Thyroid gland (tissue), 4 donors: ENCODE measurements at regions not wholly inside any gene's neighbourhood (a gene's known extent, or its start where the extent isn't known, plus 50 kb on each side); places are given as distances from the start of the nearest gene placed in this dataset.

Experiments
- DNase-seq, 2 donors: peaks; one replicate each; pipeline ENCODE4 v3.0.0-alpha.2; 2019
- H3K27ac ChIP-seq, 3 donors: fragments of 200-600 bp; sonication (generic); 1 replicate in 2 of 3; 2 replicates in 1 of 3; pipeline ENCODE4 v1.5.1; 2016 to 2019; ENCODE audit warnings: mild to moderate bottlenecking in 1 of 3, moderate library complexity in 1 of 3
- H3K27me3 ChIP-seq: fragments of 200-600 bp; sonication (generic); one replicate; pipeline ENCODE4 v1.5.1; 2019
- H3K36me3 ChIP-seq, 2 donors: fragments of 200-600 bp; sonication (generic); one replicate each; pipeline ENCODE4 v1.5.1; 2016 to 2019
- H3K4me1 ChIP-seq, 2 donors: fragments of 200-600 bp; sonication (generic); one replicate each; pipeline ENCODE4 v1.5.1; 2017 to 2019
- H3K4me3 ChIP-seq, 3 donors: fragments of 200-600 bp; sonication (generic); replicated peaks in 1 of 3; 1 replicate in 2 of 3; 2 replicates in 1 of 3; pipeline ENCODE4 v1.5.1; 2016; ENCODE audit warnings: mild to moderate bottlenecking in 1 of 3
- H3K9me3 ChIP-seq: fragments of 200-600 bp; sonication (generic); one replicate; pipeline ENCODE4 v1.5.1; 2017
- CTCF ChIP-seq, 6 experiments: fragments of 200-600 bp in 3 of 6; fragments of 450-650 bp in 3 of 6; sonication (generic) in 3 of 6; IDR thresholded peaks; one replicate each; pipeline ENCODE4 v1.5.1; 2016 to 2019; ENCODE audit warnings: antibody characterized with exemption in 6 of 6, mild to moderate bottlenecking in 2 of 6, inconsistent platforms in 1 of 6, moderate library complexity in 1 of 6
- POLR2A ChIP-seq, 2 donors: fragments of 450-650 bp; IDR thresholded peaks; one replicate each; pipeline ENCODE4 v1.6.1; 2017; ENCODE audit warnings: antibody characterized with exemption in 2 of 2, mild to moderate bottlenecking in 2 of 2, moderate library complexity in 1 of 2
- WGBS, 2 donors: methylation state at CpG; one replicate each; pipeline ENCODE4 v1.1.5; 2017; 5-methylcytosine and 5-hydroxymethylcytosine counted together
- intact Hi-C: fragments of 100-400 bp; cut with DNase I; formaldehyde crosslinking; loops from one replicate; pipeline ENCODE4 v1.15.1; 2023

GRCh38 chr15:55015093-55015445 lies 181.7 kb downstream of the RSL24D1 start:
- Histone ChIP-seq H3K27ac (no peak overlapping the region), H3K27me3 (no peaks in the 10 kb centered on the region), H3K9me3 (no peaks in the 10 kb centered on the region), H3K36me3 (no peaks in the 10 kb centered on the region), H3K4me3 (no peak overlapping the region), H3K4me1 (no peaks in the 10 kb centered on the region)
- 61 to 64% methylated on average over 3 of the region's 3 CpGs for WGBS, 2 donors
- no peak for DNase-seq
- TF ChIP-seq POLR2A (IDR thresholded peaks at IDR 0.05) (no peak), CTCF (IDR thresholded peaks at IDR 0.05) (no peak)
- intact Hi-C loops: no loop called here

- no peak overlapping the region for H3K27ac ChIP-seq
- H3K4me3 ChIP-seq: no peak overlapping the region
- intact Hi-C loops: no loop called here
- no peaks in the 10 kb centered on the region for H3K36me3 ChIP-seq
- TF ChIP-seq CTCF (IDR thresholded peaks at IDR 0.05) (no peak), POLR2A (IDR thresholded peaks at IDR 0.05) (no peak)
- H3K4me1 ChIP-seq: no peaks in the 10 kb centered on the region
- no peaks in the 10 kb centered on the region for H3K9me3 ChIP-seq
- WGBS, 2 donors: 73 to 82% methylated on average over 1 of the region's 1 CpG
- DNase-seq: no peak
- no peaks in the 10 kb centered on the region for H3K27me3 ChIP-seq
Measured at GRCh38 chr15:55014391-55015092, 182.2 kb downstream of the RSL24D1 start.

GRCh38 chr15:55008421-55008820 lies 188.3 kb downstream of the RSL24D1 start:
- TF ChIP-seq POLR2A (IDR thresholded peaks at IDR 0.05): no peak
- no peak for TF ChIP-seq CTCF (IDR thresholded peaks at IDR 0.05)
- Histone ChIP-seq H3K27me3 (no peaks in the 10 kb centered on the region), H3K4me1 (no peaks in the 10 kb centered on the region), H3K36me3 (no peaks in the 10 kb centered on the region), H3K9me3 (no peaks in the 10 kb centered on the region), H3K27ac (no peak overlapping the region), H3K4me3 (no peak overlapping the region)
- 64 to 65% methylated on average over 4 of the region's 4 CpGs for WGBS, 2 donors
- DNase-seq: no peak
- intact Hi-C loops: no loop called here

GRCh38 chr15:55007561-55007960 lies 189.2 kb downstream of the RSL24D1 start:
- Histone ChIP-seq H3K27ac (no peak overlapping the region), H3K4me1 (no peaks in the 10 kb centered on the region), H3K36me3 (no peaks in the 10 kb centered on the region), H3K4me3 (no peak overlapping the region), H3K9me3 (no peaks in the 10 kb centered on the region), H3K27me3 (no peaks in the 10 kb centered on the region)
- intact Hi-C loops: no loop called here
- TF ChIP-seq POLR2A (IDR thresholded peaks at IDR 0.05) (no peak), CTCF (IDR thresholded peaks at IDR 0.05) (no peak)
- DNase-seq: no peak
- WGBS, 2 donors: 70 to 73% methylated on average over 5 of the region's 5 CpGs

GRCh38 chr15:55005679-55006078 lies 191.1 kb downstream of the RSL24D1 start:
- Histone ChIP-seq H3K27me3 (no peaks in the 10 kb centered on the region), H3K27ac (no peak overlapping the region), H3K36me3 (no peaks in the 10 kb centered on the region), H3K4me3 (no peak overlapping the region), H3K9me3 (no peaks in the 10 kb centered on the region), H3K4me1 (no peaks in the 10 kb centered on the region)
- TF ChIP-seq CTCF (IDR thresholded peaks at IDR 0.05) (no peak), POLR2A (IDR thresholded peaks at IDR 0.05) (no peak)
- DNase-seq: no peak
- intact Hi-C loops: no loop called here
